Right ventricle myocardium inferior (tissue), 1 donor: ENCODE measurements at regions not wholly inside any gene's neighbourhood (a gene's known extent, or its start where the extent isn't known, plus 50 kb on each side); places are given as distances from the start of the nearest gene placed in this dataset.
"Not testable (repeated sequence)": the region's sequence is repeated elsewhere in the genome, so short reads cannot be mapped to it uniquely, and the experiment has no call there.

ENCODE experiments used
- ATAC-seq: fragments of 200-7000 bp; cut with Tn5 transposase; one replicate; pipeline ENCODE4 v1.9.1; 2020; ENCODE audit warnings: mild to moderate bottlenecking, moderate library complexity
- DNase-seq: peaks from one replicate; pipeline ENCODE4 v3.0.0; 2021; ENCODE audit errors: missing footprints
- intact Hi-C: fragments of 100-400 bp; cut with DNase I; formaldehyde crosslinking; loops from one replicate; pipeline ENCODE4 v1.11.0; 2022
- donor health status: DM: no; HTN: yes; CAD: no; lungs with severe emphysema.

DNA sequence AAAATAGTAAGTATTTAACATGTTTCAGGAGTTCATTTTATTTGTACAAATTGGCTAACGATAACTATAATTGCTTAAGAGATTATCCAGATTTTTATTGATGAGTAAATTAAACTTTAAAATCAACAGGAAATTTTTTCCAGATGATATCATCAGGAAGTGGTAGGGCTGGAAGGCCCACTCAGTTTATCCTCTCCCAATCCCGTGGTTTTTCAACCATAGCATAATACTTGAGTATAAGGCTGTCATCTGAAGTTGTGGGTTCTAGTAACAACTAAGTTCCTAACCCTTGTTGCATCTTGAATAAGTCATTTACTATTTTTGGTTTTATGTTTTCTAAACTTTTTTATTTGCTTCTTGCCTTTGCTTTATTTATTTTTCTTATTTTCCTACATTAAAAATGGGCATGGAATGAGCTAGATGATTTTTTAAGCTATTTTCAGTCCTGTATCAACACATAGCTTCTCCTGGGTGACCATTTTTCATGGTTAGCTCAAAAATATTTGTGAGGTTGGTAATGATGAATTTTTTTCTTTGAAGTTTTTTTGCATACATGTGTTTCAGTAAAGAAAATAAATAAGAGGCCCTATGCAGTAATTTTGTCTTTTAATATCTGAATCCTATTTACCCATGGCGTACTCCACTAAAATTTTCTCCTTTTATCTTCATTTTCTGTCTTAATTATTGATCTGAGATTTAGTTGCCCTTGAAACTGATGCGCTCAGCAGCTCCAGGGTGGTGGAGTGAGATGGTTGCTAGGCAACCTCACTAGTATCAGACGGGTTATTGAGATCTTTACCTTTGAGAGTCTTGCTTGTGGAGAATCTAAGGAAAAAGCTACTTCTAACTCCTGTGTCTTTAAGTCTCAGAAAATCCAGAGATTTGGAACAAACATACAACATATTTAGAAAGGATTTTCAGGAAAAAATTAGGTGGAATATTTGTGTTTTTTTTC lies 452.0 kb upstream of the CCDC179 start:
- no peak for DNase-seq
- intact Hi-C loops, result no loop called here
- no peak for ATAC-seq

DNA sequence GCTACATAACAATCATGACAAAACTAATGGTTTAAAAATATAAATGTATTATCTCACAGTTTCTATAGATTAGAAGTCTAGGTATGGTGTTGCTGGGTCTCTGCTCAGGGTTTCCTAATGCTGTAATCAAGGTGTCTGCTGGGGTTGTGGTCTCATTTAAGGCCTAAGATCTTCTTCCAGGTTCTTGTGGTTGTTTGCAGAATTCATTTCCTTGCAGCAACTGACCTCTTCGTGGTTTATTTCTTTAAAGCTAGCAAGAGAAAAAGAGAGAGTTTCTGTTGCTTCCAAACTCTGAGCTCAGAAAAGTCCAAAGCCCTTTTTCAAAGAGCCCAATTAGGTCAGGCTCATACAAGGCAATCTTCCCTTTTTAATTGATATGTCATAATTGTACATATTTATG lies 452.7 kb upstream of the CCDC179 start:
- no peak for ATAC-seq
- intact Hi-C loops, result no loop called here
- no peak for DNase-seq

DNA sequence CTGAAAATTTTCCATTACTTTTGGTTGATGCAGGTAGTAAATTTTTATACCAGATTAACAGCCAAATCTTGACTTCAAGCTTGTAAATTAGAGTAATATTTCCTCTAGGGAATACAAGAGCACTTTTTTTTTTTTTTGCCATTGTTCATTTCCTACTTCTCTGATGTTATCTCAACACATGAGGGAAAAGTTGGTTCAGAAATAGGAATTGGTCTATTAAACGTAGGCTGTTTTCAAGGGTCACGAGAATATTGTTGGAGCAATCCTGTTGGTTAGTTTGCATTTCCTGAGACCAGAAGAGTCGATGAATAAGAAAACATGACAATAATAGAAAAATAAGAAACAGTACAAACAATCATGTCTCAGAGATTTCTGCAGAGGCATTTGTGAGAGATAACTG lies 453.9 kb upstream of the CCDC179 start:
- no peak for DNase-seq
- ATAC-seq, result no peak
- intact Hi-C loops, result no loop called here

DNA sequence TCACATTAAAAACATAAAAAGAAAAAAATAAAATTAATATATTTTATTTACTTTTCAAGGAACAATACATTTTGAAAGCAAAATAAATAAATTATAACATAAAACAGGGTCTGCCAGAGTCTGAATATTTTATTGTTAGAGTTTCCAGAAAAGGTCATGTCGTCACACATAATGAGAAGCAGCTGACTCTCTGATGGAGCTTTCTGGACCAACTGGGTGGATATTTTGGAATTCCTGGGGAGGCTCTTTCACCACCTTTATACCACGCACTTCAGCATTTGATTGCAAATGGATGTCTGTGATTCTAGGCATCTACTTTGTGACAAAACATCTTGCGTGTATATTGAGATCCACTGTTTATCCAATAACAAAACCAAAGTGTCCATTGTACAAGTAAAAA lies 455.0 kb upstream of the CCDC179 start:
- intact Hi-C loops, result no loop called here
- no peak for DNase-seq
- no peak for ATAC-seq

DNA sequence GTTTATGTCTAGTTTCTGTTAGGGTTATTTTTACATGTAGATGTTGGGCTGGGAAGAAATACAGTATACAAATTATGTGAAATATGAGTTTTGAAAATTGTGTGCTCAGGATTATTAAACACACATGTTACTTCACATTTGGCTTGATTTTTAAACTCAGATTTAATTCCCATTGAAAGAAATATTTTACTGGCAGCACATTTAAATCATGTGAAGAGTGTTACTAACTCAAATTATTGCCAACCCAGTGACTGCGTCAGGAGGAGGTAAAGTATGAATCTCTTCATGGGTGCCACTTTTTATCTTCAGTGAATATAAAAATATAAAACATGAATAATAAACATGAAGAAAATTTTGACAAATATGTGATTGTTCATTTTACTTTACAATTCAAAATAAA lies 457.5 kb upstream of the CCDC179 start:
- no peak for ATAC-seq
- intact Hi-C loops, result no loop called here
- no peak for DNase-seq

DNA sequence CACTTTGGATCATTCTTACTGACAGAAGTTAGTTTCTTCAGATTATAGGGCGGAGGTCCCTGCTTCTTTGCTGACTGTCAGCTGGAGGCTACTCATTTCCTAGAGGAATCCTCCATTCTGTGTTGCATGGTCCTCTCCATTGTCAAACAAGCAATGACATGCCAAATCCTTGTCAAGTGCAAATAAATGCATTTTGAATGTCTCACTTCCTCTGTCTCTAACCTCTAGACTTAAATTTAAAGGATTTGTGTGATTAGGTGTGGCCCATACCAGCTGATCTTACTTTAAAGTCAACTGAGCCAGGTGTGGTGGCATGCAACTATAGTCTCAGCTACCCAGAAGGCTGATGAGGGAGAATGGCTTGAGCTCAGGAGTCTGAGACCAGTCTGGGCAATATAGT lies 458.4 kb upstream of the CCDC179 start:
- DNase-seq, result no peak

DNA sequence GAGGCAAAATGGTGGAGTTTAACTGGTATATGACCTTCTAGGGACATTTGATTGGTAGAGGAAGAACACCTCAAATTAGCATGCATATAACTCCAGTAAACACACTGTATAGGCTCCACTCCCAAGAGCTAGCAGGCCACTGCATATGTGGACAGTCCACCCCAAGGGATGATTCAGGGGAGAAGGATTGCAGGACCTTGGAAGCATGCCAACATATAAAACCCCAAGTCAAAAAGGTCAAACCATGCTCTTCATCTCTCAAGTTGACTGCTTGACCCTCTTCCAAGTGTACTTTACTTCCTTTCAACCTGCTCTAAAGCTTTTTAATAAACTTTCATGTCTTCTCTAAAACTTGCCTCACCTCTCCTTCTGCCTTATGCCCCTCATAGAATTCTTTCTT lies 459.9 kb upstream of the CCDC179 start:
- DNase-seq (no peak), ATAC-seq (no peak)
- intact Hi-C loops, result no loop called here

More for the DNA sequence above, 458.4 kb upstream of the CCDC179 start:
- ATAC-seq, result no peak
- intact Hi-C loops, result no loop called here

DNA sequence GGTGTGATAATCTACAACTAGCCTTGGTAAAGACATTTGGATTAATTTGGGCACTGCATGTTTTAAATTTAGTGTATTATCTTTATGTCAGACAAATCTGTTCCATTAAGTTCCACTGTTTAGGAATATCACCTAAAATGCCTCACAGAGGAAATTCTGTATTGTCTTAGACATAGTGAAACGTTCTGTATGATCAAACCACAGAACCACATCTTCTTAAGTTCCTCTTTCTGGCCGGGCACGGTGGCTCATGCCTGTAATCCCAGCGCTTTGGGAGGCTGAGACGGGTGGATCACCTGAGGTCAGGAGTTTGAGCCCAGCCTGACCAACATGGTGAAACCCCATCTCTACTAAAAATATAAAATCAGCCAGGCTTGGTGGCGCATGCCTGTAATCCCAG lies 475.3 kb upstream of the CCDC179 start:
- DNase-seq, ATAC-seq, intact Hi-C loops: not testable (repeated sequence)

DNA sequence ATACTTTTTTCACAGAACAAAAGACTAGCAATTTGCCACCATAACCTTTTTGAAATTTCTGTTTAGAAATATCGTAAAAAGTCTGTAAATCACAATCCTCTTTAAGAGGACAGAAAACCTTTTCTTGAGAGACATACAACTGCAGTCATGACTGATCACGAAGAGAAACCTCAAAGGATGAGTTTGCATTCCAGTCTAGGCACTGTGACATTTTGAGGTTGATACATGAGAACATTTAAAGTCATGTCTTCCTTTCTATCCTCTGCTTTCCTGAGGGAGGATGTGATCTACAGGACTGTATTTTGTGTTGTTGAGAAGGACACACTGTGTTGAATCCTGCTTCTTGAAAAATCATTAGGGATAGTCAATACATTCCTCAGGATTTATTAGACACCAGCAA lies 476.7 kb upstream of the CCDC179 start:
- intact Hi-C loops, result no loop called here
- no peak for DNase-seq
- no peak for ATAC-seq

DNA sequence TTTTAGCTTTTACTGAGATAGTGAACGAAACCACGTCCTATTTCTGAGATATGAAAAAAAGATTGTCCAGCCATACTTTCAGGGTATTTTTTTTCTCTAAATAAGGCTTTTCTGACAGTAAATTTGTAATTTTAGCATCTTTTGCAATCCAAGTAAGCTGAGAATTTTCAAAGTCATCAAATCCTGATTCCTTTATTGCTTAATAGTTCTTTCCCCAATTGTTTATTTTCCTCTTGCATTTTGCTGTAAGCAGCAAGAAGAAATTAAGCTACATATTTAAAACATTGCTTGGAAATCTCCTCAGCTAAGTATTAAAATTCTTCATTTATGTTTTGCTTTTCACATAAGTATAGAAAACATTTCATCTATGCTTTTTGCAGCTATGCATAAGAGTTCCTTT lies 493.3 kb upstream of the CCDC179 start:
- DNase-seq, result no peak
- ATAC-seq, result no peak
- intact Hi-C loops, result no loop called here

DNA sequence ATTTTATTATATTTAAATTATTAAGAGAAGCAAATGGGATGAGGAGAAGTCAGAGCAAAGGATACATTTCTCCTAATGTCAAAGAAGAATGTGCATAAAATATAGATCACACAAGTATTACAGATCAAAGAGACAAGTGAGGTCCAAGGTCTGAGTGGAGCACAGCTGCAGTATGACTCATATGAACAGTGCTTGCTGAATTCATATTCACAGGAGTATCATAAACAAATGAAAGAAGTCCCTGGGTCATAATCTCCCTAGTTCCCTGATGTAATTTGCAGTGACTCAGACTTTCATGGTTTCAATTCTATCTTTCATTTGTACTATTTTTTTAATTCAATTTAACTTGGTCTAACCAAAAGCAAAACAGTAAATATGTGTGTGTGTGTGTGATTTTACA lies 499.0 kb upstream of the CCDC179 start:
- DNase-seq (no peak), ATAC-seq (no peak)
- intact Hi-C loops, result no loop called here

DNA sequence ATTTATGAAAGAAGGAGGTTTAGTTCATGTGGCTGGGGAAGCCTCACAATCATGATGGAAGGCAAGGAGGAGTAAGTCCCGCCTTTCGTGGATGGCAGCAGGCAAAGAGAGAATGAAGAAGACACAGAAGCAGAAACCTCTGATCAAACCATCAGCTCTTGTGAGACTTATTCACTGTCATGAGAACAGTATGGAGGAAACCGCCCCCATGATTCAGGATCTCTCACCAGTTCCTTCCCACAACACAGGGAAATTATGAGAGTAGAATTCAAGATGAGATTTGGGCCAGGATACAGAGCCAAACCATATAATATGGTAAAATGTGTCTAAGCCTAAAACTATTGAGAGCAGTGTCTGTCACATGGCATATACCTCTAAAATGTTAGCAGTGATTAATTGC lies 503.8 kb upstream of the CCDC179 start:
- intact Hi-C loops, result no loop called here
- DNase-seq (no peak), ATAC-seq (no peak)

DNA sequence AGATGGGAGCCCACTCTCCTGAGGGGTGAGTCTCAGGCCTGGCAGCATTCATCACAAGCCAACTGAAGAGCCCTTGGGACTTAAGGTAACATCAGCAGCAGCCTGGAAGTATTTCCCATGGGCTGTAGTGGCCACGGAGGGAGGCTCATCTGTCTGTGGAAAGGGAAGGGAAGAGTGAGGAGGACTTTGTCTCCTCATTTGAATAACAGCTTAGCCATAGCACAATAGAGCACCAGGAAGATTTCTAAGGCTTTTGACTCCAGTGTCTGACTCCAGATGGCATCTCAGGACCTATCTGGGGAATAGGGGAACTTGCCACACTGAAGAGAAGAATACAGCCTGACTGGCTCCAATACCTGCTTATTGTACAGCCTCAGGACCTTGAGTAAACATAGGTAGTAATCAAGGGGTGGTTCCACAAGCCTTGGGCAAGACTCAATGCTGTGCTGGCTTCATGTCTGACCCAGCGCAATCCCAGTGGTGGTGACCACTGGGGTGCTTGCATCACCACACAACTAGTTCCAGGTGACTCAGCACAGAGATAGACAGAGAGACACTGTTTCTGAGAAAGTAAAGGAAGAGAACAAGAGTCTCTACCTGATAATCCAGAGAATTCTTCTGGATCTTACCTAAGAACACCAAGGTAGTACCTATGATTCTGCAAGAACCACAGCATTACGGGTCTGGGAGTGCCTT lies 510.5 kb upstream of the CCDC179 start:
- DNase-seq (no peak), ATAC-seq (no peak)
- intact Hi-C loops, result no loop called here

DNA sequence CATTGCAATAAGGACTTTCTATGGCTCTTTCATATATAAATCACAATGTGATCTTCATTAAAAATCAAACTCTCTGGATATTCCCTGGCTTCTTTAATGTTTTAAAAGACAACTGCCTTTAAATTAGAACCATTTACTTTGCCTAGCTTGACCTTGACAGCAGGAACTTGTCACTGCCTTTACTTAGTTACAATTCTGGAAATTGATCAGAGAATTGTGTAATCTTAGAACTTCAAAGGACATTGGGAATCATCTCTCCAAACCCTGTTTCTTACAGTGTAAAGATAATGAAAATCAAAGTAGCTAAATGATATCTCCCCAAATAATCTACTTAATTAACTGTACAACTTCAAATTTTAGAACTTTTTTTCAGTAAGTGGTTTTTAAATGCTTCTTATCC lies 517.6 kb upstream of the CCDC179 start:
- DNase-seq (no peak), ATAC-seq (no peak)
- intact Hi-C loops, result no loop called here

DNA sequence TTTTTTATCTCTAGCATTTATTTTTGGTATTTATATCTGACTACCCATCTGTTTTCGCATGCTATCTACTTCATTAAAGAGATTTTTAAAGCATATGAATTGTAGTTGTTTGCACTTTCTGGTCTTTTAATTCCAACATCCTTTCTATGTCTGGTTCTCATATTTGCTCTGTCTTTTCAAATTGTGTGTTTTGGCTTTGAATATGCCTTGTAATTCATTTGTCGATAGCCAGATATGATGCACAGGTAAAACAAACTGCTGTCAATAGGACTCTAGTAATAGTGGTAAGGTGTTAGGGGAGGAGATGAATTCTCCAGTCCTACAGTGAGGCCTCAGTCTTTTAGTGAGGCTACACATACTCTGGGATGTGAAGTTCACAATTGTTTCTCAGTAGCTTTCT lies 530.8 kb upstream of the CCDC179 start:
- no peak for ATAC-seq
- intact Hi-C loops, result no loop called here
- DNase-seq, result no peak

DNA sequence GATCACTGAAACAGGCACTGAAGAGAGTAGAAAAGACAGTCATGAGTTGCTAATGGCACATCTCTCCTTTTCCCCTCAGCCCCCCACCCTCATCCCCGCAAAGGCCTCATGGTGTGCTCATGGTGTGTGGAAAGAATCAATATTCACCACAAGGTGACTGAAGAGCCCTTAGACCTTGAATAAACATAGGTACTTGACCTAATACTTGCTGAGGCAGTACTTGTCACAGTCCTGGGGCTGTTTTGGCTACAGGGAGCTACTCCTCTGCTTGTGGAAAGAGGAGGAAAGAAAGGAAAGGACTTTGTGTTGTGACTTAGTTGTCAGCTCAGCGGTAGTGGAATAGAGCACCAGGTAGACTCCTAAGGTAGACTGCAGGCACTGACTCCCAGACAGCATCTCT lies 537.8 kb upstream of the CCDC179 start:
- no peak for DNase-seq
- intact Hi-C loops, result no loop called here
- no peak for ATAC-seq

DNA sequence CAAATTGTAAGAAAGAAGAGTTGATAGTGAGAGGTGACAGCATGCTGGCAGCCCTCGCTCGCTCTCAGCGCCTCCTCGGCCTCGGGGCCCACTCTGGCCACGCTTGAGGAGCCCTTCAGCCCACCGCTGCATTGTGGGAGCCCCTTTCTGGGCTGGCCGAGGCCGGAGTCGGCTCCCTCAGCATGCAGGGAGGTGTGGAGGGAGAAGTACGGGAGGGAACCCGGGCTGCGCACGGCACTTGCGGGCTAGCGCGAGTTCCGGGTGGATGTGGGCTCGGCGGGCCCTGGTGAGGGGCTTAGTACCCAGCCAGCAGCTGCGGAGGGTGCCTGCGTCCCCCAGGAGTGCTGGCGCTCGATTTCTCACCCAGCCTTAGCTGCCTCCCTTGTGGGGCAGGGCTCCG lies 539.7 kb upstream of the CCDC179 start:
- intact Hi-C loops, result no loop called here
- ATAC-seq (no peak), DNase-seq (peak; percentile 48)

DNA sequence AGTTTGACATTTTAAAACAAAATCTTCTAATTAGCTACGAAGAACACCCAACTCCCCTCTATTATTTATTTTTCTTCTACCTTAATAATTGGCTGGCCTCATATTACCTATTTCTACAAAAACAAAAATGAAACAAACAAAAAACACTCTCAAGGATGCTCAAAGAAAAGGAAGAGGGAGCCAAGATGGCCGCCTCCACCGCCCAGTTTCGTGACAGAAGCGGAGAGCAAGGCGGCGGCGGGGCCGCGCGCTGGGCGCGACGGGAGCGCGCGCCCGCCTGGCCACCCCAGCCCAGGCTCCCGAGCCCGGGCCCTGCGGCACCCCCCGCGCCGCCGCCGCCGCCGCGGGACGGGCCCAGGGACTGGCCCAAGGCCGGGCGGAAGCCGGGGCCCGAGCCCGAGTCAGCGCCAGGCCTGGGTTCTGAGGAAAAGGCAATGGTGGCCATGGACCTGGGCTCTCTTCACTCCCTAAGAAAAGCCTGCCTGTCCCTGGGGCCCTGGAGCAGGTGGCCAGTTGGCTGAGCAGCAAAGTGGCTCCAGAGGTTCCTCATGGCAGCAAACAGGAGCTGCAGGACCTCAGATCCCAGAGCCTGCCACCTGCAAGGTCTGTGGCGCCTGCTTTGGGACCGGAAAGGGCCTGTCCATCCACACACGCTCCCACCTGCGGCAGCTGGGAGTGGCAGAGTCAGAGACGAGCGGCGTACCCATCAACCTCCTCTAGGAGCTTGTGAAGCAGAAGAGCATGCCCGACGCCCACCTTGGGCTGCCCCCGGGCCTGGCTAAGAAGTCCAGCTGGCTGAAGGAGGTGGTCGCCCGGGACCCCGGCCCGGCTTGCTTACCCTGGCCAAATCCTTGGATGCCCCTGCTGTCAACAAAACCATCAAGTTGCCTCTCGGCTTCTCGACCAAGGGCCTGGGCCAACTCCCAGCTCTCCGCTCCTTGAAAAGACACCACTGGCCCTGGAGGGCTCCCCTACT lies 543.2 kb upstream of the CCDC179 start:
- no peak for ATAC-seq
- peak; percentile 56 for DNase-seq
- intact Hi-C loops, result no loop called here
